GM18517 (cell line): ENCODE measurements at regions not wholly inside any gene's neighbourhood (a gene's known extent, or its start where the extent isn't known, plus 50 kb on each side); places are given as distances from the start of the nearest gene placed in this dataset.
"Not testable (repeated sequence)": the region's sequence is repeated elsewhere in the genome, so short reads cannot be mapped to it uniquely, and the experiment has no call there.

Experiments
- ATAC-seq: cut with Tn5 transposase; IDR thresholded peaks from one replicate; pipeline ENCODE4 v1.9.1; 2021; ENCODE audit warnings: mild to moderate bottlenecking, moderate library complexity; ENCODE audit not compliant: unreplicated experiment

- ATAC-seq: no peak
Observed at GRCh38 chr2:234375176-234375880, 121.6 kb downstream of the ARL4C start.

- ATAC-seq: no peak
Observed at GRCh38 chr2:234374736-234375135, 122.1 kb downstream of the ARL4C start.

- no peak for ATAC-seq
Observed at GRCh38 chr2:234374150-234374508, 122.8 kb downstream of the ARL4C start.

GRCh38 chr2:234373481-234374149 is 123.3 kb downstream of the ARL4C start:
- ATAC-seq: no peak

GRCh38 chr2:234373060-234373459 is 123.8 kb downstream of the ARL4C start:
- no peak for ATAC-seq

GRCh38 chr2:234372506-234372905 is 124.4 kb downstream of the ARL4C start:
- ATAC-seq: no peak

GRCh38 chr2:234368861-234369261 is 128.0 kb downstream of the ARL4C start:
- ATAC-seq: no peak

- no peak for ATAC-seq
Observed at GRCh38 chr2:234366891-234367290, 130.0 kb downstream of the ARL4C start.

GRCh38 chr2:234364661-234365060 is 132.2 kb downstream of the ARL4C start:
- ATAC-seq: no peak

- no peak for ATAC-seq
Observed at GRCh38 chr2:234363647-234364294, 133.1 kb downstream of the ARL4C start.

GRCh38 chr2:234363011-234363487 is 133.8 kb downstream of the ARL4C start:
- ATAC-seq: no peak

- ATAC-seq: not testable (repeated sequence)
Observed at GRCh38 chr2:234360313-234360975, 136.4 kb downstream of the ARL4C start.

- no peak for ATAC-seq
Observed at GRCh38 chr2:234357666-234358065, 139.2 kb downstream of the ARL4C start.

- no peak for ATAC-seq
Observed at GRCh38 chr2:234355808-234356365, 141.0 kb downstream of the ARL4C start.

GRCh38 chr2:234355021-234355720 is 141.7 kb downstream of the ARL4C start:
- no peak for ATAC-seq

GRCh38 chr2:234352270-234352669 is 144.6 kb downstream of the ARL4C start:
- no peak for ATAC-seq

- not testable (repeated sequence) for ATAC-seq
Observed at GRCh38 chr2:234351866-234352265, 145.0 kb downstream of the ARL4C start.

- no peak for ATAC-seq
Observed at GRCh38 chr2:234348081-234348480, 148.8 kb downstream of the ARL4C start.

GRCh38 chr2:234345921-234346320 is 151.0 kb downstream of the ARL4C start:
- ATAC-seq: no peak

GRCh38 chr2:234344012-234344411 is 152.9 kb downstream of the ARL4C start:
- ATAC-seq: no peak
